Thoracic aorta (tissue), 2 donors: ENCODE measurements at regions not wholly inside any gene's neighbourhood (a gene's known extent, or its start where the extent isn't known, plus 50 kb on each side); places are given as distances from the start of the nearest gene placed in this dataset.

Experiments
- ATAC-seq: fragments of 150-250 bp; one replicate; pipeline ENCODE4 v1.8.0; 2017; ENCODE audit warnings: low read depth; ENCODE audit not compliant: insufficient number of reproducible peaks, low FRiP score
- DNase-seq: peaks from one replicate; pipeline ENCODE4 v3.0.0-alpha.2; 2020; ENCODE audit warnings: low spot score
- H3K27ac ChIP-seq, 2 donors: fragments of 200-600 bp; sonication (generic); 1 replicate in 1 of 2; 2 replicates in 1 of 2; pipeline ENCODE4 v1.5.1; 2016; ENCODE audit warnings: mild to moderate bottlenecking in 2 of 2, moderate library complexity in 2 of 2
- H3K27me3 ChIP-seq: fragments of 200-600 bp; sonication (generic); replicated peaks from 2 replicates; pipeline ENCODE4 v1.6.0; 2016; ENCODE audit warnings: mild to moderate bottlenecking; ENCODE audit not compliant: insufficient read depth
- H3K36me3 ChIP-seq: fragments of 200-600 bp; sonication (generic); one replicate; pipeline ENCODE4 v1.5.1; 2016
- H3K4me1 ChIP-seq, 2 donors: fragments of 200-600 bp; sonication (generic); 1 replicate in 1 of 2; 2 replicates in 1 of 2; pipeline versions ENCODE4 v1.5.1 to v1.6.0; 2016; ENCODE audit warnings: low read depth in 2 of 2, mild to moderate bottlenecking in 1 of 2; ENCODE audit not compliant: control insufficient read depth in 1 of 2
- H3K4me3 ChIP-seq: fragments of 200-600 bp; sonication (generic); 2 replicates; pipeline ENCODE4 v1.5.1; 2016; ENCODE audit warnings: mild to moderate bottlenecking
- H3K9me3 ChIP-seq: fragments of 200-600 bp; sonication (generic); 2 replicates; pipeline ENCODE4 v1.5.1; 2016
- TF ChIP-seq, protein P1 (sequence below): fragments of 200-600 bp; sonication (generic); IDR thresholded peaks from one replicate; pipeline ENCODE4 v1.5.1; 2019; ENCODE audit warnings: antibody characterized with exemption

- H3K4me1 ChIP-seq, result peaks cover 8 to 19% of the 10 kb centered on the region in 2 donors
- ATAC-seq (no peak), DNase-seq (no peak)
- no peaks in the 10 kb centered on the region for H3K36me3 ChIP-seq
- no peak overlapping the region for H3K4me3 ChIP-seq
- no peak overlapping the region for H3K27ac ChIP-seq
- H3K9me3 ChIP-seq, result no peaks in the 10 kb centered on the region
- H3K27me3 ChIP-seq, result no peaks in the 10 kb centered on the region
- TF ChIP-seq, protein P1, sequence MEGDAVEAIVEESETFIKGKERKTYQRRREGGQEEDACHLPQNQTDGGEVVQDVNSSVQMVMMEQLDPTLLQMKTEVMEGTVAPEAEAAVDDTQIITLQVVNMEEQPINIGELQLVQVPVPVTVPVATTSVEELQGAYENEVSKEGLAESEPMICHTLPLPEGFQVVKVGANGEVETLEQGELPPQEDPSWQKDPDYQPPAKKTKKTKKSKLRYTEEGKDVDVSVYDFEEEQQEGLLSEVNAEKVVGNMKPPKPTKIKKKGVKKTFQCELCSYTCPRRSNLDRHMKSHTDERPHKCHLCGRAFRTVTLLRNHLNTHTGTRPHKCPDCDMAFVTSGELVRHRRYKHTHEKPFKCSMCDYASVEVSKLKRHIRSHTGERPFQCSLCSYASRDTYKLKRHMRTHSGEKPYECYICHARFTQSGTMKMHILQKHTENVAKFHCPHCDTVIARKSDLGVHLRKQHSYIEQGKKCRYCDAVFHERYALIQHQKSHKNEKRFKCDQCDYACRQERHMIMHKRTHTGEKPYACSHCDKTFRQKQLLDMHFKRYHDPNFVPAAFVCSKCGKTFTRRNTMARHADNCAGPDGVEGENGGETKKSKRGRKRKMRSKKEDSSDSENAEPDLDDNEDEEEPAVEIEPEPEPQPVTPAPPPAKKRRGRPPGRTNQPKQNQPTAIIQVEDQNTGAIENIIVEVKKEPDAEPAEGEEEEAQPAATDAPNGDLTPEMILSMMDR, result no peak
These were observed 57.6 kb upstream of the JAG1 start for GRCh38 chr20:10731190-10731965.

- Histone ChIP-seq H3K27ac (no peak overlapping the region), H3K36me3 (no peaks in the 10 kb centered on the region), H3K9me3 (no peaks in the 10 kb centered on the region), H3K27me3 (no peaks in the 10 kb centered on the region), H3K4me1 (peaks cover 8 to 19% of the 10 kb centered on the region in 2 donors), H3K4me3 (no peak overlapping the region)
- DNase-seq (no peak), ATAC-seq (no peak)
- TF ChIP-seq, protein P1, result no peak
These were observed 59.3 kb upstream of the JAG1 start for GRCh38 chr20:10733122-10733521.

DNA sequence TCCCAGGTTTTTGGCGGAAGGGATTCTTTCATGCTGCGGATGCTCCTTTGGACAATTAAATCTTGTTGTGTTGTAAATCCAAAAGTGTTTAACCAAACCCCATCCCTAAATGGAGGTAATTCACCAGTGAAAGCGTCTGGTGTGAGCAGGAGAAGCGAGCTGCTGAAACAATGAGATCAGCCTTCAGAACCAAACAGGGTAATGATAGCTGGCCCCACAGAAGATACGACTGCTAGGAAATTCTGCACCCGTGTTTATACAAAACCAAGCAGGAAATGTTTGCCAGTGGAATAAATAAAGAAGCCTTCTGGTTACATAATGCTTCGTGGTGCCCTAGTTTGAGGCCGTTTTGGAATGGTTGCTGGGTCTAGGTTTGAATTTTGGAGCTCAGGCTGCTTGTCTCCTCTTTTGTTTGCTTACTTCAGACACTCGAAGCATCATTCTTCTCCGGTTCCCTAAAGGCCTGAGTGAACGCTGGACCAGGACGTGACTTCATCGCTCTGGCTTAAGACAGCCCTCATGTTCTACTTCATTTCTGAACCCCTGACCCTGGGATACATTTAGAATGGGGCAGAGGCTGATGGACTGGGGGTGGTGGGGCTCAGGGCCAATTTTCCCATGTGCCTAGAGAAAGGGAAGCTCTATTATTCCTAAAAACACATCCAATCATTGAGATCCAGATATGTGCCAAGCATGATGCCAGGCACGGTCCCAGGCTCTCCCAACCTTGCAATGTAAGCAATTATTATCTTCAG lies 61.6 kb upstream of the JAG1 start:
- H3K4me1 ChIP-seq, result peaks cover 17 to 33% of the 10 kb centered on the region in 2 donors
- no peaks in the 10 kb centered on the region for H3K9me3 ChIP-seq
- TF ChIP-seq, protein P1, result no peak
- ATAC-seq, result no peak
- peak overlapping the region in 1 of 2 donors; percentile 19 for H3K27ac ChIP-seq
- H3K27me3 ChIP-seq, result no peaks in the 10 kb centered on the region
- no peak overlapping the region for H3K4me3 ChIP-seq
- no peaks in the 10 kb centered on the region for H3K36me3 ChIP-seq
- DNase-seq, result no peak

DNA sequence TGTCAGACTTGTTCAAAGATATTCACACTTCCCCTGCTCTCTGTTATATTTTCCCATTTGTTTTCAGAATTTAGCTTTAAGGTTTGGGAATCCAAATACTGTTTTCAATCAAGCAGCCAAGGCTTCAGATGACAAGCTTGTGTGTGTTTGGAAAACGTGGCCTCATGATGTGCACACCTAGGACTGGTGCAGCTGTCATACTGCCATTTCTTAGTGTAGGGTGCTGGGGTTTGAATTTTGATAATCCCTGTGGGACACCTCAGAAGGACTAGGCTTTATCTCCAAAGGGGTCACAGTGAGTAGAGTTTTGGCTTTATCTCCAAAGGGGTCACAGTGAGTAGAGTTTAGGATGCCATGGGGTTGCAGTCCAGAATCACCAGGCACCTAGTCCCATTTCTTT lies 65.3 kb upstream of the JAG1 start:
- Histone ChIP-seq H3K9me3 (no peaks in the 10 kb centered on the region), H3K27me3 (no peaks in the 10 kb centered on the region), H3K36me3 (no peaks in the 10 kb centered on the region), H3K4me1 (peaks cover 20 to 40% of the 10 kb centered on the region in 2 donors), H3K4me3 (peak overlapping the region; percentile 70), H3K27ac (peak overlapping the region; percentile 53 to 57)
- TF ChIP-seq, protein P1, result no peak
- DNase-seq, result no peak
- ATAC-seq, result no peak

GRCh38 chr20:10739566-10739965 lies 65.8 kb upstream of the JAG1 start:
- ATAC-seq (no peak), DNase-seq (no peak)
- Histone ChIP-seq H3K9me3 (no peaks in the 10 kb centered on the region), H3K36me3 (no peaks in the 10 kb centered on the region), H3K27ac (peak overlapping the region; percentile 53 to 57), H3K4me1 (peaks cover 20 to 41% of the 10 kb centered on the region in 2 donors), H3K27me3 (no peaks in the 10 kb centered on the region), H3K4me3 (peak overlapping the region; percentile 70)
- TF ChIP-seq, protein P1, result no peak
